ENCODE measurements at regions not wholly inside any gene's neighbourhood (a gene's known extent, or its start where the extent isn't known, plus 50 kb on each side); places are given as distances from the start of the nearest gene placed in this dataset.

DNA sequence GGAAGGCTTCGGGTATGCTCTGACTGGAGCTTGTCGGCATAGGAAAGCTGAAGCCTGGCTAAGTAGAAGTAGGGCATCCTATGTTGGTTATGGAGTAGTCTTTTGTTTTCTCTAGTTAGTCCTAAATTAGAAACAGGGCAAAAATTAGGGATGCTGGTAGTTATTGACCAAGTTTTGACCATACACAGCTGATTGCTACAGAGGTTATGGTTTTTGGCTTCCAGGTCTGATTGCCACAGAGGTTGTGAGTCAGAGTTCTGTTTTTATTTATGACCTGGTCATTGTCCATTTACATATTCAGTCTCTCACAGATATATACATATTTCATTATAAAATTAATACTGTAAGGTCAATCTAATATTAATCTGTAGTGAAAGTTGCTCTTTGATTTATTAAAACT, 219.2 kb downstream of the FSCB start:
- no peak for DNase-seq

DNA sequence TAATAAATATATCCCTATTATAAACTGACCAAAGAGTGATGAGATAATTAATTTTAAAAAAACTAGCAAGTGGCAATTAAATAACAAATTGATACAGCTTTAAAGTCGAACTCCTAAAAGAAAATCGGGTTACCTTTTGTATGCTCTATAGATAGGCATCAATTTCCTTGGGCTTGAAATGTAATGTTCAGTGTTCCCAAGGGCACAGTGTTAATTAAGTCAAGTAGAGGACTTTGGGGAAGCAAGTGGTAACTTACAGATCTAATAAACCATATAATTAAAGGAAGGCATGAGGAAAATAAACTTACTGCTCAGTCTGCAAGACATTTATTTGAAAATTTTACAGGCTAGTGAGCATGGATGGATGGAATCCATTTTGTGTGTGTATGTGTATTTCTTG, 220.9 kb downstream of the FSCB start:
- no peak for DNase-seq

DNA sequence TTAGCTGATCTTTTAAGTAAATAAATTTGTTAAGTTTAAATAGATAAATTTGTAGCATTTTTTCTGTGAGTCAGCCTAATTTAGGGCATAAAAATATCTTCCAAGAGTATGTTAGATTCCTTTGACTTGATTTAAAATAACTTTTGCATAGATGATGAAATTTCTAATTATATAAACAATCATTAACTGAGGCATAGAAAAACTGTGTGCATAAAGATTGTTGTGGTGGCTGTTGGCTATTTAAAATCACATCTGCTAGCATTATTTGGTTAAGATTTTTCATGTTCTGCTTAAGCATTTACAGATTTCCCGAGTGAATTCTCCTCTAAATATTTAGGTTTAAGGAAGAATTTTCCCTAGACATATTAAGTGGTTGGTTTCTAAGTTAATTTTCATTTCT, 223.2 kb downstream of the FSCB start:
- DNase-seq, result no peak

DNA sequence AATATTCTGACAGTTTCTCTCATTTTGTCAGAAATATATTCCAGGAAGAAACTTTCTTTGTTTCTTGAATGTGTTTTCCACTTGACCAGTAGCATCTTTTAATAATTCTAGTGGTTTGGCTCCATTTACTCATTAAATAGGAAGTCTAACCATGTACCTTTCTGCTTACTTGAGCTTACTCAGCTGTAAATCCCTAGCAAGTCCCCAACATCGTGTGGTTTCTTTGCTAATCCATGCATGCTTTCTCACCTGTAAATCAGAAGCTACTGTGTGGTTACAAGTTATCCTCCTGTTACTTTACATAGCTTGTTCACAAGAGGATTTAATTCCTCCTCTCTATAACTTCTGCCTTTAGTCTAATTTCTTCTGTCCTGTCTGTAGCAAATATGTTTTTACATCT, 227.7 kb downstream of the FSCB start:
- DNase-seq, result no peak

DNA sequence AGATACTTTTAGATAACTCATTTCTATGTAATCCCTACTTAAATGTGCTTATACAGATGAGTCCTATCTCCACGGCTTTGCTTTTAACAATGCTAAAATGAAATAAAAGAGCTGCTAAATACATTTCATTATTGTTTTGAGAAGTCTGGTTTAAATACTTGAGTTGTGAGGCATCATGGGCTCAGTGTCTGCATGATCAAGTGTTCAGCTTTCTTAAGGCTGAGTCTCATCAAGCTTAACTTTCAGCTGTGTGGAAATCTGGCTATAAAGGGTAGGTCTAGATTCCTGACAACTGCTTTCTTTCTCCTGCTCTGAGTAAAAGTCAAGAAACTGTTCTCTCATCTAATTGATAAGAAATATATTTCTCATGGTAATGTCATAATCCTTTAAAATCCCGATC, 235.4 kb downstream of the FSCB start:
- DNase-seq, result no peak

DNA sequence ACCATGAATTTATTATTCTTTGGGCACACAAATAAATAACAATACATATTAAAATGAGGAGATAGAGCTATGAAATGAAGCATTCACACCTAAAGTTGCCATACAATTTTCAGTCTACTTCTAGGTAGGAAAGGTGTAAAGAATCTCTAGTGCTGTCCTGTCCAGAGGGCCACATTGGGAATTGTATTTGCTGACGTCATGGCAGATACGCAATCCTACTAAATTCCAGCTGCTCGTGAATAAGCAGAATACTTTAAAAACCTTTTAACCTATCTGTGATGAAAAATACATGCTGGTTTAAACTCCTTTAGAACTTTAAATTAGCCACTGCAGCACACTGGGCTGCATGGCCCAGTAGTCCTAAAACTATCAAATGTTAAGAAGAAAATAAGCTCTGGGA, 236.1 kb downstream of the FSCB start:
- DNase-seq, result no peak

DNA sequence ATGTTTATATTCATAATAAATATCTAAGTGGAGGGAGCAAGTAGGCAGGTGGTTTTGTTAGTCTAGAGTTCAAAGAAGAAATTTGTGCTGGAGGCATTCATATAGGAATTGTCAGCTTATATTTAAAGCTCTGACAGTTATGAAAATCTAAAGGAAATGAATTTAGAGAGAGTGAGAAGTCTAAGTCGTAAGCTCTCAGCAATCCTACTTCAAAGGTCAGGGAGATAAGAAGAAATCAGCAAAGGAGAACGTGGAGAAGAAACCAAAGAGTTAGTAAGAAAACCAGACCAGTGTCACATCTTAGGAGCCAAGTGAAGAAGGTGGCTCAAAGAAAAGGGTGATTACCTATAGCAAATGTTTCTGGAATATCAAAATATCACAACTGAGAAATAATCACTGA, 241.8 kb downstream of the FSCB start:
- DNase-seq, result no peak

DNA sequence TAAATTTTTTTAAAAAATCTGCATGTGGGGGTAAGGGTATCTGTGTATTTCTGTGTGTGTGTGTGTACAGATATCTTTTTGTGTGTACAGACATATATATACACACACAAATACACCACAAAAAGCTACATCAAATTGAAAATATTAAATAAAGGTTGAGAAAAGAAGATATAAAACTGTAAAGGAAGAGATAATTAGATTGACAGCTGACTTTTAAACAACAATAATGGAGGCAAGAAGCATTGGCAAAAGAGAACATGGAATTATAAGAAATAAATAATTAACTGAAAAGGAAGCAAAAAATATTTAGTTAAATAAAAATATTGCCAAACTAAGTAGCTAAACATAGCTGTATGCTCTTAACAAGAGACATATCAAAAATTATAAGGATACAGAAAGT, 291.4 kb downstream of the FSCB start:
- DNase-seq, result no peak

DNA sequence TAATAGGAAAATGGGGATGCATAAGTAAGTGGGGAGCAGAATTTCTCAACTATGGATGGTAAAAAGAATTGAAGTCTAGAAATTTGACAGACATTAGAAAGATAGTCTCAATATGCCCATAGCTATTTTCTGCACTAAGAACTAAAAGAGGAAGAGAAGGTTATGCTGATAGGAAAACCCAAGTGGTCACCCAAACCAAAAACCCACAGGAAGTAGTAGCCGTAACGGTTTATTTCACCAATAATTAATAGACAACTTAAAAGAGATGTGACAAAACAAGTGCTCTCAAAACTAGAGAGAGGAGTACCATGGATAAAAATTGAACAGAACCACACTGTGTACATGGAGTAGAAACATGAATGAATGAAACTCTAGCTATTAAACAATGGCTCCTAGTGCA, 295.4 kb downstream of the FSCB start:
- DNase-seq, result no peak

DNA sequence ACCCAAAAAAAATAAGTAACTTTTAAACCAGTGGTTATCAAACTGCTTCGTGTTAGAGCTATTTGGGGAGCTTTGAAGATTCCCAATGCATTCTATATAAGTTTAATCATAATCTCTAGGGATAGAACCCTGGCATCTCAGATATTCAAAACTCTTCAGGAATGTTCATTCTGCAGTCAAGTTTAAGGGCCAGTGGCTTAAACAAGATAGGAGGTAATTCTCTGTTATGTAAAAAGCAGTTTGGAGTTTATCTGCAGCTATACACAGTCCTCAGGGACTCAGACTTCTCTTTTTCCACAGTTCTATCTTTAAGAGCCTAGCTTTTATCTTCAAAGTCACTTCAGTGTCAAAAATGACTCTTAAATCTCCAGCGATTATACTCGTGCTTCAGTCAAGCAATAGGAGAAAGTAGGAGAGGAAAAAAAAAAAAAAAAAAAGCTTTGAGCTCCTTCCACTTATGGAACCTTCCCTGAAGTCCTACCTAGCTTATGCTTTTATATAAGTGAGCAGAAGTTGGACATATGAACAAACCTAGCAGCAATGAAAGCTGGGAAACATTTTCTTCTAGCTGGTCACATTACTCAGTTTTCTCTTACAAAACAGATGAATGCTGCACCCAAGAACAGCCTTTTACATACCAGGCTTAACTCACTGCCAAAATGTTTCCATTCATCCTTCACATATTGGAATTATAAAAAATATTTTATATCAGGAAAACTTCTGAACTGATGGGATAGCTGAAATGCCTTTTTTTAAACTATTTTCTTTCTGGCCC, 302.8 kb downstream of the FSCB start:
- no peak for DNase-seq

DNA sequence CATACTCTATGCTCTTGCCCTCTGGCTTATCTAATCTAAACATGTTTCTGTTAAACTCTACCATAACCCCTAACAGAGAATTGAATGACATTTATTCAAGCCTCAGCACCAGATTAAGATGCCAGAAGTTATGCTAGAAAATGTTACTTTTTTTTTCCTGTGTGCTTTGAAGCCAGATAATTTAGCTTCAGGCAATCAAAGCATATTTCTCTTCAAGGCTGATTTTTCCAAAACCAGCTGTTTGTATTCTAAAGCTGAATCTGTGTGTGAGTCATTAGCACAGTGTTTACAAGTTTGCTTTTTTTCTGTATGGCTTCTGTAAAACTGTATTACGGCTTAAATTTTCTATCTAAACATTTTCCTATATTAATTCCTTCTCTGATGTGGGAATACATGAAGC, 326.1 kb downstream of the FSCB start:
- DNase-seq, result no peak

DNA sequence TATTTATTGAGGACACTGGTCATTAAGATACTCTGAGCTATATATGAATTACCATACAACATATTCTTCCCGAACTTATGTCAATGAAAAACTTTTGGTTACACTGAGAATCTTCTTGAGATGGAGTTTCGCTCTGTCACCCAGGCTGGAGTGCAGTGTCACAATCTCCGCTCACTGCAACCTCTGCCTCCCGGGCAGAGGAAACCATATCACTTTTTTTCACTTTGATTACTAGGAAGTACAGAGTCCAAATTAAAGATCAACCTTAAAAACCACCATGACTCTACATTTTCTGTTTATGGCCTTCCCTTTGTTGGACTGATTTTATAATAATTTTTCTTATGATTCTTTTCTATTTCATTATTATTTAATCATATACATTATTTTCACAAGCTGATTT, 336.5 kb downstream of the FSCB start:
- no peak for DNase-seq

DNA sequence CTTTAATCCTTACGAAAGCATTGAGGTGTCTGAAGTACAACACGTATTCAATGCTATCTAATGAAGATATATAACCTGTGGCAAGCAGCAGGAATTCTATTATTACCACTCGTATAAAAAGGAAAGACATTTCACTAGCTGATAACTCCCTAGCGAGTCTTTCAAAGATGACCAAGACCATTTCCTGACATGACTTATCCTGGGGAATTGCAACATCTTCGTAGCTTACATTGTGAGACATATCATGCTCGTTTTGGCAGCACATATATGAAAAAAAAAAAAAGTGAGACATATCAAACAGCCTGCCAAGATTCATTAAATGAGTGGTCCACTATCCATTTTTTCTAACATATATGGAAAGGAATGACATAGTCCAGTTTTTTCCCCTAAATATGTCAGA, 337.0 kb downstream of the FSCB start:
- DNase-seq, result no peak

DNA sequence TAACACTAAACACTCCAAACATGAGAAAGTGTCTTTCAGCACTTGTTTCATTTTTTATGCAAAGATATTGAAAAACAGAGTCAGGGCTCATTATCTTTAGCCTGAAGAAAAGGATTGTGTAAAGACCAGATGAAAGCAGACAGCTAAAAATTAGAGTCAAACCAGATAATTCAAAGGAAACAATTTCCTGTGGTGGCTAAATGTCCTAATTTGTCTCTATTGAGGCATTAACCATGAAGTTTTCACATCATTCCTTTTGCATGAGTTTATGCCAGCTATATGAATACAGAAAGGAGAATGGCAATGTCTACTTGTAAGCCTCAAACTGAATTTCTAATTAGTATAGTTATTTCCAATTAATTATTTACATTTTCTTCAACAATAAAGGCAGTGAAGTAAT, 338.5 kb downstream of the FSCB start:
- no peak for DNase-seq

DNA sequence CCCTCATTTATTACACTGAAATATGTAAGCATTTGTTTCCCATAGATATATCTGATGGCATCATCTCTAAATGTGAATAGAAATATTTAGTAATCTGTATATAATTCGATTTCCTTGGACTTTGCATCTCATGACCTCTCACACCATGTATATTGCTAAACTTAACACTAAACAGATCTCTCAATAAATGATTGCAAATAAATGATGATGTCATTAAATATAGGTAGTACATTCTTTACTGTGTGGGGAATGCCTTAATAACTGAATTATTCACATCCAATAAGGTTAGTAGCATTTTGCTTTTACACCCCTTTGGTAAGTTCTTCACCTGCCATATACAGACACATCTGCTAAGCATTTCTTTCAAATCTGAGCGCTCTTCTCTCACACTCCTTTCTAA, 340.5 kb downstream of the FSCB start:
- no peak for DNase-seq

DNA sequence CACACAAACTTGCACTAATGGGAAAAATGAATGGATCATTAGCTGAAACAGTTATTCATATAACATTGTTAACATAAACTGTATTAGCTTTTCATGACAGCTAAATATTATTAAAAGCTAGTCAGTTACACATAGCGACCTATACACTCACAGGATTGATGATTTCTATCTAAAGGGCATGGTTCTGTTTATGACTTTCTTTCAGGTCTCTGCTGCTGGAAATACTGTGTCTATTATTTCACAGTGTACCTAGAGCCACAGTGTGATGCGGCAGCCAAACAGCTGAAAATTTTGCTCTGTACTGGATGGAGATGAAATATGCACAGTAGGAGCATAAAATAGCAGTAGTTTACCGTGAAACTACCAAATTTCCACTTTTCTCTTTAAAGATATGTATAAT, 341.1 kb downstream of the FSCB start:
- no peak for DNase-seq

DNA sequence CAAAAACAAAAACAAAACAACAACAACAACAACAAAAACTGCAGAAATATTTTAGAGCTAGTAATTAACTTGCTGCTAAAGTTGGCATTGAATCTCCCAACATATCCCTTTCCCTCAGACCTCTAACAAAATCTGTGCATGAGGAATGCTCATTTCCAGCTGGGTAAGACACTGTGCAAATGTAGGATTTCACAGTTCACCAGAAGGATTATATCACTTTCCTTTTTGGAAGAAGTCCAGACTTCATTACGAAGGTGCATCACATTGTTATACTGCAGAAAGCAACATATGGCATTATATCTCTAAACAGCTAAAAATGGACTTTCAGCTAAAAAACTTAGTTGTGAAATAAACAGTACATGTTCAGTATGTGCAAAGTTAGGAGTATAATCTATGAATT, 341.8 kb downstream of the FSCB start:
- no peak for DNase-seq

DNA sequence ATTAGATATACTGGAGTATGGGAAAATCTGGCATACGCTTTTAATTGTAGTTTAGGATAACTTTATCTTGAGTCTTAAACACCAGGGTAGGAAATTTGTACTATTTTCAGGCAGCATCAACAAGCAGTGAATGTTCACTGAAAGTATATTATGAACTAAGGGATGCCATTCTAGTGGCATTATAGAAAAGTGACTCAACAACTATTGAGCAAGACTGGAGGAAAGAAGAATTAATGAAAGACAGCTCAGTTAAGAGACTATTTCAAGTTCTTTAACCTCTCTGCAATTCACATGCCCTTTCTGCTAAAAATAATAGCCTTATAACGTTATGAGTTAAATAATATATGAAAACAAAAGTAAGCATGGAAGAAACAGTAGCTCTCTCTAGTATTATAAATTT, 343.1 kb downstream of the FSCB start:
- DNase-seq, result no peak

DNA sequence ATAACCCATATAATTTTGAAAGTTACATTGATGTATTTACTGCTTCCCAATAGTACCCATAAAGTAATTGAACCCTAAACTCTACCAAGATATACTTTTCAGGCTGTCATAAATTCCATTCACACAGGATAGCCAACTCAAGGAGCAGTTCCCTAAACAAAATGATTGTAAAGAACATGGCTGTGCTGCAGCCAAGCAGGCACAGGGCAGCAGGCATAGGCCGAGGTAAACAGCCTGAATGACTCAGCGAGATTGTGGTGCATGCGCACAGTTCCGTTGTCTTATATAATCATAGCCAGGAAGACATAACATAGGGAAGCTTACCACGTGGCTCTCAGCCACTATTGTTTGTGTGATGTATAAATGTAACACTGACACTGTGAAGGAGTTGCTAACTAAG, 344.9 kb downstream of the FSCB start:
- no peak for DNase-seq

DNA sequence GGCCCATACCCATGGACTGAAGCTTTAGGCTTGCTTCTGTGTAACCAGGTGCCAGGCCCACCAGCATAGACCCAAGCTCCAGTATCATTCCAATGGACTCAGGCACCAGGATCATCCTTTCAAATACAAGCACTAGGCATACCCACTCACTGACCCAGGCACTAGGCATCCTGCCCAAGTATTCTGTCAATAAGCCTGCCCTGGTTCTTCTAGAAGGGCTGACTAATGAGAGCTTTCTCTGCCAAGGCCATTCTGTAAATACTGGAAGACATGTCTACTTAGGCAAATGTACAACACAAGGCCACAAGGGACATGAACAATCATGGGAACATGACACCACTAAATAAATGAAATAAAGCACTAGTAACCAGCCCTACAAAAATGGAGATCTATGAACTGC, 352.2 kb downstream of the FSCB start:
- DNase-seq, result no peak

DNA sequence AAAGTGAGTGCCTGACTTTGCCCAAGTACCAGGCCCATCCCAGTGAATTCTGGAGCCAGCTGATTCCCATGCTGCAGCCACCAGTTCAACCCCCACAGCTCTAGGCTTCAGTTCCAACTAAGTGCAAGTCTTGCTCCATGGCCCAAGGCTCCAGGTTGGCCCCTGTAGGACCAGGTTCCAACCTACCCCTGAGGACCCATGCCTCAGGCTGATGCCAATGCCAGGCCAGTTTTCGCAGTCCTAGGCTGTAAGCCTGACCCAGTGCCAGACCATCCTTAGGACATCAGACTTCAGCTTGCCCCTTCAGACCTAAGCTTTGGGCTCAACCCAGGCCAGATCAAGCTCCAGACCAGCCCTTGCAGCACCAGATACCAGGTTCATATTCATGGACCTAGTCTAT, 352.6 kb downstream of the FSCB start:
- no peak for DNase-seq

DNA sequence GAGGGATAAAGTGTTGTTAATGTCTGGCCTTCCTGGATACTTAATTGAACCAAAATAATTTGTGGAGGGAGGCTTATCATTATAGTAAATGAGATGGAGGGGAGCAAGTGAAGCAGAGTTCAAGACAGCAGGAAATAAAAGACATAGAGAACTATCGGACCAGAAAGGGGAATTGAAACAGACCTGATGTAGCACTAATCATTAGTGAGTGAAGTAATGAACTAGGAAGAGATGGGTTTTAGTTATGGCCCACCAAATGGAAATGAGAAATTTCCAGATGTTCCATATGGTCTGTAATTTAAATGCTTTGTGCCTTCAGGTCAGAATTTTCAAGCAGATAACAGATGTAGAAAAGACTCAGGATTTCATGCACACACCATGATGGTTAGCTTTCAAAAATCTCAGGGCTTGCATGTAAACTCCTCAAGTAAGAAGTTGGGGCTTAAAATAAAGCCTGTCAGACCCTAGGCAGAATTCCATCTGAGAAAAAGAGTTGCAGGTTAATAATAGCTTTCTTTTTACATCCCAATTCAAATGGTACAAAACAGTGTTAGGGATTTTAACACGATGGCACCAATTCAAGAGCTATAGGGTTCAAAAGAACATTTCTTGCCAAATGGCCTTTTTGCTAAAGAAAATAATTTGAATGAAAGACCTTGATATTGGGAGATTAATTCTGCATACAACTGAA, 355.8 kb downstream of the FSCB start:
- DNase-seq, result no peak

DNA sequence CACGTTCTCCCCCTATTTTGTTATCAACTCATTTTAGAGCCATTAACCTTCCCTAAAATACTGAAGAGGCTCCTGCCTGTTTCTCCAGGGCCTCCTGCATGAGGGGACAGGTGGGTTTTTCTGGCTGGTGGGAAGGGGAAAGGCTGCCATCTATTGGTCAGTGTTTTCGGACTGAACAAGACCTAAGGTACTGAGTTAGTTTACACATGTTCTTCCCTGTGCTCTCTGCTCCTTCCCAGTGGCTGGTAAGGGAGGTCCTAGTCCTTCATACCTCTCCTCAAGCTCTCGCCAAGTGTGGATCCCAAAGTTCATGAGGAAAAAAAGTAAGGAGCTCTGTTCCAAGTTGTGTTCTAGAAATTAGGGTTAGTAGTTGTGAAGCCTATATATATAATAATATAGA, 357.5 kb downstream of the FSCB start:
- no peak for DNase-seq

DNA sequence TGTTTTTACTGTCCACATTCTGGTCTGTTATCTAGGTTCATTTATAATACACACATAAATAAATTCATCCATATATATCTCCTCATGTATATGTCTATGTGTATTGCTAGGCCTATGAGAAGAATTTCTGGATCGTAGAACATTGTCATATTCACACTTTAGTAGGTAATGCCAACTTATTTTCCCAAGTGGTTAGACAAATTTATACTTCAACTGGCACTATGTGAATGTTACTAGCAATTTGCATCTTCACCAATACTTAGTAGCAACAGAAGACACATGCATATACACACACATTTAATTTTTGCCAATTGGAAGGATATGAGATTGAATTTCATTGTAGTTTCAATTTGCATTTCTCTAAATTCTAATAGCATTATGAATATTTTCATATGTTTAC, 365.1 kb downstream of the FSCB start:
- DNase-seq, result no peak

DNA sequence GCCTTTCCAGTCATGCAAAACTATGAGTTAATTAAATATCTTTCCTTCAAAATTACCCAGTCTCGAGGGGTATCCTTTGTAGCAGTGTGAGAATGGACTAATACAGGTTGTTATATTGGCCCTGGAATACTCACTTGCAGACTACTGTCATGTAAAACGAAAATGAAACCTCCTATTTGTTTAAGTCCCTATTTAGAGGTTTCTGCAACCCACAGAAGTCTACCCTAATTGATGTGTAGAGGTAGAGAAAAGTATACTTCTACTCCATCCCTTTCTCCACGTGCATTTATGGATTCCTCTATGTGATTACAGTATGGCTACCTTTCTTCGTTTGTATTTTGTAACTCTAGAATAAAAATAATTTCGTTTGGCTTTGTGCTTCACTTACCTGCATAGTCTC, 371.1 kb downstream of the FSCB start:
- no peak for DNase-seq
